ENCODE measurements at regions not wholly inside any gene's neighbourhood (a gene's known extent, or its start where the extent isn't known, plus 50 kb on each side); places are given as distances from the start of the nearest gene placed in this dataset.
"Not testable (repeated sequence)": the region's sequence is repeated elsewhere in the genome, so short reads cannot be mapped to it uniquely, and the experiment has no call there.

DNA sequence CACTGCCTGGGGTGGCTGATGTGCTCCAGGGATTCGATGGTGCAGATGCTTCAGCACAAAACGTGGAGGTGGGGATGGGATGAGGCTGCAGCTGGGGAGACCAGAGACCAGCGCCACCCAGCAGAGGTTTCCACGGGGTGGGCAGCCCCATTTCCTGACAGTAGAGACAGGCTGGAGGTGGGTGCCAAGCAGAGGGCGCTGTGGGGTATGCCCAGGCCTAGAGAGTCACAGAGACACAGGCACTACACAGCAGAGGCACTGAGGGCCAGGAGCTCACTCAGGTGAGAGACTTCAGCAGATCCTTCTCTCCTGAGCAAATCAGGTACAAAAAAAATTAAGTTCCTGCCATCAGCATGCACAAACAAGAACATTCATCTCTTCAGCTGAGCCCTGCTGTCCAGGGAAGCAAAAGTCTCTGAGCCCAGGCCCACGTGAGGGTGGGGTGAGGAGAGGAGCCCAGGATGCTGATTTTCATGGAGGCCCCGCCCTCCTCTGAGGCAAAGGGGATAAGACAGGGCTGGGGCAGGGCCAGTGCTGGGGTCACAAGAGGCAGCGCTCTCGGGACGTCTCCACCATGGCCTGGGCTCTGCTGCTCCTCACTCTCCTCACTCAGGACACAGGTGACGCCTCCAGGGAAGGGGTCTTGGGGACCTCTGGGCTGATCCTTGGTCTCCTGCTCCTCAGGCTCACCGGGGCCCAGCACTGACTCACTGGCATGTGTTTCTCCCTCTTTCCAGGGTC lies 53.1 kb downstream of the GGTLC2 start:
- no peak for DNase-seq

DNA sequence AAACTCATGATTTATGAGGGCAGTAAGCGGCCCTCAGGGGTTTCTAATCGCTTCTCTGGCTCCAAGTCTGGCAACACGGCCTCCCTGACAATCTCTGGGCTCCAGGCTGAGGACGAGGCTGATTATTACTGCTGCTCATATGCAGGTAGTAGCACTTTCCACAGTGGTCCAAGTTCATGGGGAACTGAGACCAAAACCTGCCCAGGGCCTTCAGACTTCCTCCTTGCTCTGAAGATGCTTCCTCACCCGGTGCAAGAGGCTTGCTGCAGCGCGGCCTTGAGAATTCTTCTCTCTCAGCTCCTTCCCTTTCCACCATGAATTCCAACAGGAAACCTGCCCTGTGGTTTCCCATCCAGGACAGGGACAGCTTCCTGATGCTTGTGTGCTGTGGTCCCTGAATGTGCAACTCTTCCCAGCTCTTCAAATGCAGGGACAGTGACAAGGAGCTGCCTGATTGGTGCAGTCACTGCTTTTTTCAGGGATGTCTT lies 53.9 kb downstream of the GGTLC2 start:
- DNase-seq, result no peak

DNA sequence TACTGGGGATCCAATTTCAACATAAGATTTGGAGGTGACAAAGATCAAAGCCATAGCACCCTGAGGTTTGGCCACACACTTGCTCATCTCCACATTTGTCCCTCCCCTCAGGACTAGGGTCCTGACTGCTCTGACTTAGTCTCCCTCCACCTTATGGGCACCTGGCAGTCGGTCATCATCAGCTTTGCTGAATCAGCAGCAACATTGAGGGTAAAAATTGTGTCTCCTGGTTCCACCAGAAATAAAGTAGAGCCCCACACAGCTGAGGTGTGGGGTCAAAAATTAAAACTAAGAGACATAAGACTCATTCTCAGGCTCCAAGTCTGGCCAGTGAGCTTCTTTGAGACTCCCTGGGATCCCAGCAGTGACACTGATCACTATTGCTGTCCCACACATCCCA lies 56.2 kb downstream of the GGTLC2 start:
- DNase-seq, result no peak

DNA sequence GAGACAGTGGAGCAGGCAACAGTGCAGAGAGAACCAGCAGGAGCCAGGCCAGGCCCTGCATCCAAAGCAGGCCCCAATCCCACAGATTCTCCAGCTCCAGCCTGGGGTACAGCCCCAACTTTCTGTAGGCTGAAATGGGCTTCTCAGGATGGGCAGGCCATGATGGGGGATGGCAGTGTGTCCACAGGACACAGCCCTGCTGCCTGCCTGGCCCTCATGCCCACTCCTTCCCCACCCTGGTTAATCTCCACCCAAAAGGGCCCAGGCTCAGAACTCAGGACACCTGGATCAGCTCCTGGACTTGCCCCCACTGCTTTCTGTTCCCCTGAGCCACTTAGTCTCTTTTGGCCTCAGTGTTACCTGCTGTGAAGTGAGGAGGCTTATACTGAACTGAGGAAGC lies 57.1 kb downstream of the GGTLC2 start:
- not testable (repeated sequence) for DNase-seq

DNA sequence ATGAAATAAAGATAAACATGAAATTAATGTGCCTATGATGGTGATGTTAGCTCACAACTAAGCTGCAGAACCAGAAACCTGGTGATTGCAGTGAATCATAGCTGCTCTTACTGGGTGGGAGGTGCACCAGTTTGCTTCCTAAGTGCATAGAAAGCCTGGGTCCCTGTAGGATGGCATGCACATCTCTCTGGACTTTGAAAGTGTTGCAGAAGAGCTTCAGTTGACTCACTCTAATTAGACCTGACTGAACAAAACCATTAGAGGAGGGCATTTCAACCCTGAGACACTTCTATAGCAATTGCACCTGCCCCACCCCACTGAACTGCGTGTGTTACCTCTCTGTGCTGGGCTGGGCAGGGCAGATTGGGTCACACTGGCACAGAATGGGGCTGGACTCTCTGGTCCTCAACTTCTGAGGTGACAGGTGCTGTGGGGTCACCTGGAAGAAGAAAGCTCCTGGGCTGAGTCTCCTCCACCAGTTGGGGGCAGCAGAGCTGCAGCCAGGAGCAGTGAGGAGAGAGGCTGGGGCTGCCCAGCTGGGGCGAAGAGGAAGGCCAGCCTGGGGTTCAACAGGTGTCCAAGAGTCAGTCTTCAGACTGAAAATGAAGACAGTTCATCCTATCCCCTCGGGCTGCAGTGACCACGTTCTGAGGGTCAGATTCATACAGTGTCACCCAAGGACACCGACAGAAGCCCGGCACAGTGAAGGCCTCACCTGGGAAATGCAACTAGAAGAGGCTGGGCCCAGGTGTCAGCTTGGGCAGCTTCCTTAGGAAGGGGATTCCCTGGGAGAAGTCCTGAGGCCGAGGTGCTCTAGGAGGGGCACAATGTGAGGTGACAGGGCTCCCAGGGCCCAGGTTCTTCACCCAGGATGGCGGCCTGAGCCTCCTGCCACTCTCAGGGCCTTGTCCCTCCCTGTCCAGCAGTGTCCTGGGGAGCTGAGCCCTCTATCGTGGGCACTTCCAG lies 58.1 kb downstream of the GGTLC2 start:
- DNase-seq, result peak in 1 of 2 experiments; percentile 10

DNA sequence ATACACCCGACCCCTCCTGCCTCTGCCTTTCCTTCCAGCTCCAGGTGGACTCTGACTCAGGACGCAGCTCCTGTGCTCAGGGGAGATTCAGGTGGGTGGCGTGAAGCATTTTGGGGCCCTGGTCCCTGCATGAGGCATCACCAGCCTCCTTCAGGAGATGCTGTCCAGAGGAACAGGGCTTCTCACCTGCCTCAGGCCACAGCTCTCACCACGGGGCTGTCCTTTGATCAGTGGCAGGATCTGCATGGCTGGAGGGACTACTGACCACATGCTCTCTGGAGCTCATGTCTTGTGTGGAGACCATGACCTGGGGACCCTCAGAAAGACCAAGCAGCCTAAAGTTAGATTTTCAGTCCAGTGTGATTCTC lies 58.8 kb downstream of the GGTLC2 start:
- no peak for DNase-seq

DNA sequence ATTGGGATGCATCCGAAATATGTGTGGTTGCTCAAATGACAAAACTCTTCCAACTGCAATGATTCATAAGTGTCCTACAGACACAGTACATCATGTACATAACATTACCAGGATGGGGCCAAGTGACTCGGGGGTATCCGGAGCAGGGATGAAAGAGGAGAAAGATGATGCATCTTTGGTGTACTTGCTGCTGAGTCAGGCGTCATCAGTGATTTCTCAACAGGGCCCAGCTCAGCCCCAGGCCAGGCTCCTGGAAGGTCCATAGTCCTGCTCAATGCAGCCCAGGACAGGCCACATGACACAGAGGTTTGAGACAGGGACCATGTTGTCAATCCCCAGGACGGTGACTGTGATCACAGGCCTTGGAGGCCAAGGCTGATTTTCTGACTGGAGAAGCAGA lies 59.3 kb downstream of the GGTLC2 start:
- no peak for DNase-seq

DNA sequence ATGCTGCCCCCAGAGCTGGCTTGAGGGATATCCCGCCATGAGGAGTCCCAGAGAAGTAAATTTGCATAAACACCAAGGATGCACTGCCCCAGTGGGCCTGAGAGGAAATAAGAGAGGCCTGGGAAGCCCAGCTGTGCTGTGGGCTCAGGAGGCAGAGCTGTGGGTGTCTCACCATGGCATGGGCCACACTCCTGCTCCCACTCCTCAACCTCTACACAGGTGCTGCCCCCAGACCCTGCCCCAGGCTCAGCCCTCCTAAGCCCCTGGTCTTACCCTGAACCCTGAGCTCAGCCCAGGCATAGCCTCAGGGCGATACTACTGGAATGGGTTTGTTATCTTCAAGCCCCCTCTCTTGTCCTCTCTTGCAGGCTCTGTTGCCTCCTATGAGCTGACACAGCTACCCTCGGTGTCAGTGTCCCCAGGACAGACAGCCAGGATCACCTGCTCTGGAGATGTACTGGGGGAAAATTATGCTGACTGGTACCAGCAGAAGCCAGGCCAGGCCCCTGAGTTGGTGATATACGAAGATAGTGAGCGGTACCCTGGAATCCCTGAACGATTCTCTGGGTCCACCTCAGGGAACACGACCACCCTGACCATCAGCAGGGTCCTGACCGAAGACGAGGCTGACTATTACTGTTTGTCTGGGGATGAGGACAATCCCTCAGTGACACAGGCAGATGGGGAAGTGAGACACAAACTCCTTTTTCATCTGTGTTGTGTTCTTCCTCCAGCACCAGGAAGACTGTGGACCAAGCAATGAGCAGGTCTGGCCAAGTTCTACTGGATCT lies 59.9 kb downstream of the GGTLC2 start:
- no peak for DNase-seq

DNA sequence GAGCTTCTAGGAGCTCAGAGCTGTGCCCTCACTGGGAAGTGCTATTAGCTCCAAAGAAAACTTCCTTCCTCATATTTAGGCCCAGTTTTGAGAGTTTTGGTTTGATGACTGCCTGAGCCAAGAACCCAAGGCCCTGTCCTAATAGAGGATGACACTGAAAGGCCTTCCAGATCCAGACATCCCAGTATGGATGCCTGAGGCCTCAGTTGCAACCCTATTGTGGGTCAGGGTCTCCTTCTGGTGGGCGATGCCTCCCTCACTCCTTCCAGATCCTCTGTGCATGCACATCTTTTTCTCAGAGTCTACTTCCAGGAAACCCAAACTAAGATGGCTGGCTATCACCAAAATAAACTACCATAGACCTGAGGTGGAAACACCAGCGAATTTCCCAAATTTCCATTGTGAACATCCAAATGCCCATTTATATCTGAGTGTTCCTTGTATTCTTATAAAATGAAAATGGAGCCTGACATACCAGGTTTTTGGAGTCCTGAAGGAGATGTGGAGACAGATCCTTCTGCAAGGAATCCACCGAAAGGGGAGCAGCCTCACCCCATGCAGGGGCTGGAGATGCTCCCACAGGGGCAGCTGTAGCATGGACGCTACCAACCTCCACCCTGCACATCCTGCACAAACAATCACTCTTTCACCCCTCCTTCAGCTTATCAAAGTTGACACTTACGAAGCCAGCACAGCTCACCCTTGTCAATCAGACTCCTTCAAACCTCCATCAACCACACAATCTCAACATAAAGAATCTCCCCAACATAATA lies 61.1 kb downstream of the GGTLC2 start:
- no peak for DNase-seq

DNA sequence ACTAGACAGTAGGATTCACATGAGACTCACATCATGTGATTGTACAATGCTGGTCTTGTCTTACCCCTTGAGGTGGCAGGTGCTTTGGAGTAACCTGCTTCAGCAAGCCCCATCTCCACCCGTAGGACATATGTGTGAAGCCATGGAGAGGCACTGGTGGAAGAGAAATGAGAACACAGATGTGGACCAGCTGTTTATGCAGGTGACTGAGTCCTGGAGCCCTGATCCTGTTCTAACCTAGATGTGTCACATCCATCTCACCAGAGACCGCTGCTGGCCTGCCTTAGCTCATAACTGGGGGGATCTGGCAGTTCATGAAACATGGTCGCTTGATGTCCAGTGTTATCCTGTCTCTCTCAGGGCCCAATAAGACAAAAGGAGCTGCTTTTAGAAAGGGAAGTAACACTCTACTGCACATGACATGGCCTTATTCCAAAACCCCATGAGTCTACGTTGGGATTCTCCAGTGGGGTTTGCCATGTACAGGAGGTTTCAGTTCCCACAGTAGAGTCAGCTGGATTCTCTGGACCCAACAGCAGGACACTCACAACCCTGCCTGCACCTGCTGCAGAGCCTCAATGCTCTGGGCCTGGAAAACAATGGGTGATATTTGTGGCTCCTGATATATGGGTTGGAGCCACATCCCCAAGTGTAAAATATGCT lies 62.0 kb downstream of the GGTLC2 start:
- no peak for DNase-seq

DNA sequence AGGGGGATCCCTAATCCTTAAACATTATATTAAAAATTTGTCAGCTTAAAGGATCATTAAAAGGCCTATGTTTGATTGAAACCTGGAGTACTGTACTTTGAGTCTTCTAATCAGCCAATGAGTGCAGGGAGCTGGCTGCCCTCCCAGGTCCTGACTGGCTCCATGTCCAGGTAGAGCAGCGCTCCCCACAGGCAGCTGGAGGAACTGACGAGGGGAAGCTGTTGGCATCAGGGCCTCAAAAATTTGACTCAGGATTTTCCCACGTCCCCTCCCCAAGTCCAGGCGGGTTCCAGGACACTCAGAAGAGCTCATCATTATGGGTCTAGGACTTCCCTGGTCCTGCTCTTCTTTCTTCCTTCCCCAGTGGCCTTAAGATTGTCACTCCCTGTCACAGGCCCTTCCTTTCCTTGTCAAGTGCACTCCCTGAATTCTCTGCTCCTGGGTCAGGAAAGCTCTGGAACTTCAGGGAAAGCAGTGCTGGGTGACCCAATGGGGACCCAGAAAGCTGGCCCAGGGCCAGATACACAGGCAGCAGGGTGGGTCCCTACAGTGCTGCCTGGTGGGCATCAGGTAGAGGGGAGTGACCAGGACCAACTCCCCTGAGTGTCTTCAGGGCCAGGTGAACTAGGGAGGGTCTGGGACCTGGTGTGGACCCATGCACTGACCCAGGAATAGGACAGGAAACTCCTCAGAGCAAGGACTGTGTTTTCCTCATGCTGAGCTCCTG lies 65.5 kb downstream of the GGTLC2 start:
- DNase-seq, result peak in 1 of 2 experiments; percentile 38

DNA sequence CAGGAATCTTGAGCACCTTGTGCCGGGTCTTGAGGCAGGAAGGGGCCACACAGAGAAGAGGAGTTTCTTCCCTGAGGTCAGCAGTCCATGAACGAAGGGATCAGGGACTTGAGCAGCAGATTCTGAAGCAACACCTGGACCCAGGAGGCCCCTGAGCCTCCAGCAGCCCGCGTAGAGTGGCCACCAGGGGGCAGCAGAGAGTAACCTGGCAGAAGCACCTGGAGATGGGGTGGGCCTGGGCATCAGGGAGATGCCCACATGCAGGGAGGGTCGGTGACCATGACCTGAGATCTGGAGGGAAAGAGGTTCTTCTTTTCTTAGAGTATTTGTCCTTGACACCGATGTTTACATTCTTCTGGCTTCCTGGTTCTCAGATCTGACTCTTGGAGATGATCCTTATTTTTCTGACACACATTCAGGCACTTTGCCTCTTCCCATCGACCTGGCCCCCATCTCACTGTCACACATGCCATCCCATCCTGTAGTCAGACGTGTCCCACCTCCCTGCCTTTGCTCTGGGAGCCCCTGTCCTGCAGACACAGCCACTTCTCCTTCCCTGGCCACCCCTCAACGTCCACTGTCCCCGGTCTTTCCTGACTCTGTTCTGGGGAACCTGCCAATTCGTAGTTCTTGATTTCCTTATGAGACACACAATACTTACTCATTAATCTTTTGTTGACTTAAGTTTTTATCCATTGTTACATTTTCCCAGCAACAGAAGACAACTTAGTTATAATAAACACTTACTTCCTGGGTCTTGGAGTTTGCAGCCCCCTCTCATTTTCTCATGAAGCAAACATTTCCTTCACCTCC lies 66.5 kb downstream of the GGTLC2 start:
- peak; percentile 7 to 35 for DNase-seq

DNA sequence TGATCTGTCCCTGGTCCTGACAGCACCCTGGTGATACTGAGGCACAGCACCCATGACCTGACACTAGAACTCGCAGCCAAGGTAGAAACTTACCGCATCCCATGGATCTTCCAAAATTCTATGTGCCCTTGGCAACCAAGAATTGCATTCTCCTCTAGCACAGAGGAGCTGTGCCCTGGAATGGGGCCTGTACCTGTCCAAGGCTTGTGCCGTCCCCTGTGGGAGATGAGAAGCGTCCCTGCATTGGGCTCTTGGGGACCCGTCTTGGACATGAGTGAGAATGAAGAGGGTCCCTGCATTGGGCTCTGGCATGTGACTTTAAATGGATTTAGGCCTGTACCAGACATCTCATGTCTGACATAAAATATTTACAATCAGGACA lies 67.1 kb downstream of the GGTLC2 start:
- DNase-seq, result no peak

DNA sequence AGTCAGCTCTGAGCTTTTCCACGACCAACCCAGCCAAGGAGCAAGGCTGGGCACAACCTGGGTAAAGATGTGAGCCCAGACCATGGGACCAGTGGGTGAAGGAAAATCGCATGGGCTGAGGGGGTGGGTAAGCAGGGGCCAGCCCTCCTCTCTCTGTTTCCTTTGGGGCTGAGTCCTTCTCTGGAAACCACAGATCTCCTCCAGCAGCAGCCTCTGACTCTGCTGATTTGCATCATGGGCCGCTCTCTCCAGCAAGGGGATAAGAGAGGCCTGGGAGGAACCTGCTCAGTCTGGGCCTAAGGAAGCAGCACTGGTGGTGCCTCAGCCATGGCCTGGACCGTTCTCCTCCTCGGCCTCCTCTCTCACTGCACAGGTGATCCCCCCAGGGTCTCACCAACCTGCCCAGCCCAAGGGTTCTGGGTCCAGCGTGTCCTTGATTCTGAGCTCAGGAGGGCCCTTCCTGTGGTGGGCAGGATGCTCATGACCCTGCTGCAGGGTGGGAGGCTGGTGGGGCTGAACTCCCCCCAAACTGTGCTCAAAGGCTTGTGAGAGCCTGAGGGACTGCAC lies 67.8 kb downstream of the GGTLC2 start:
- no peak for DNase-seq

DNA sequence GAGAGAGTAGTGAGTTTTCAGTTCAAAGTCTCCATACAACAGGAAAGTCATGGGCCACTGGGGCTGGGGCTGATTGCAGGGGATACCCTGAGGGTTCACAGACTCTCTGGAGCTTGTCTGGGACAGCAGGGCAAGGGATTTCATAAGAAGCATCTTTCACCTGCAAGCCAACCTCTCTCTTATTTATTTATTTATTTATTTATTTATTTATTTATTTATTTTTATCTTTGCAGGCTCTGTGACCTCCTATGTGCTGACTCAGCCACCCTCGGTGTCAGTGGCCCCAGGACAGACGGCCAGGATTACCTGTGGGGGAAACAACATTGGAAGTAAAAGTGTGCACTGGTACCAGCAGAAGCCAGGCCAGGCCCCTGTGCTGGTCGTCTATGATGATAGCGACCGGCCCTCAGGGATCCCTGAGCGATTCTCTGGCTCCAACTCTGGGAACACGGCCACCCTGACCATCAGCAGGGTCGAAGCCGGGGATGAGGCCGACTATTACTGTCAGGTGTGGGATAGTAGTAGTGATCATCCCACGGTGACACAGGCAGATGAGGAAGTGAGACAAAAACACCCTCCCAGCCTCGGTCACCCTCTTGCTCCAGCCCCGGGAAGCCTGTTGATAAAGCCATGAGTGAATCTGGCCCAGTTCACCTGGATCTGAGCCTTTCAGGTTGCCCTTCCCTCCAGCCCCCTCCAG lies 68.4 kb downstream of the GGTLC2 start:
- DNase-seq, result no peak

DNA sequence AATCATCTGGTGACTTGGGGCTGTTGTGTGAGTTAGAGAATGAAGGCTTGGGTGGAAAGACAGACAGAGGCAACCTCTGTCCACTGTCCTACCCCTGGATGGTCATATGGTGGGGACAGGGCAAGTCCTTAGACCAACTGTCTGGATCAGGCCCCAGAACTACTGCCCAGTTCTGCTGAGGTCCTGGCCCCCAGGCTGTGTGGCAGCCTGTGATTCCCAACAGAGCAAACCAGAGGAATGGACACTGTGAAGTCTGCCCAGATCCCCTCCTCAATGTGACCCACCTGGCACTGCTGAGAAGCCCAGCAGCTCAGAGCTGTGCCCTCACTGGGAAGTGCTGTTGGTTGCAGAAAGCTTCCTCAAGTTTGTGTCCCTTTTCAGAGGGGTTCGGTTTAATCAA lies 69.0 kb downstream of the GGTLC2 start:
- no peak for DNase-seq

DNA sequence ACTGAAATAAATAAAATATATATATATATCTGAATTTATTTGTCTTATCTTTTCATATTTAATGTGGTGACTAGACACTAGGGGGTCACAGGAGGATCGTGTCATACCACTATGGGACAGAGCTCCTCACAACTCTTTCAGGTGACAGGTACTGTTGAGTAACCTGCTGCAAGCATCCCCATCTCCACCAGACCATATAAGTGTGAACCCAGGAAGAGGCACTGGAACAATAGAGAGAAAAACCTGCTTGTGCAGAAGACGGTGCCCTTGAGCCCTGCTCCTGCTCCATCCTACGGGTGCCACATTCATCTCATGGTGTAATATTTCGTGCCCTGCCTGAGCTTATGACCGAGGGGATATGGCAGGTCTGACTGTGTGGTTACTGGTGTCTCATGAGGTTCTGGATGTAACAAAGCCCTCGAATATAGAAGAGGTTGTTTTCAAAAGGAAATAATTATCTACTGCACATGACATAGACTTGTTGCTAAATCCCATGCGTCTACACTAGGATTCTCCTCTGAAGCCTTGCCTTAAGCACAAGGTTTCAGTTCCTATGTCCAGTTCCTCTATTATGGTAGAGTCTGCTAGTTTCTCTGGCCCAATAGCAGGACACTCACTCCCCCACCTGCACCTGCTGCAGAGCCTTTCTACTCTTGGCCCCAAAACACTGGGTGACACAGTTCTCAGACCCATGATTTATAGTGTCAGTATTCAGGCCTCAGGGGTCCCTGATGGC lies 70.4 kb downstream of the GGTLC2 start:
- DNase-seq, result no peak

DNA sequence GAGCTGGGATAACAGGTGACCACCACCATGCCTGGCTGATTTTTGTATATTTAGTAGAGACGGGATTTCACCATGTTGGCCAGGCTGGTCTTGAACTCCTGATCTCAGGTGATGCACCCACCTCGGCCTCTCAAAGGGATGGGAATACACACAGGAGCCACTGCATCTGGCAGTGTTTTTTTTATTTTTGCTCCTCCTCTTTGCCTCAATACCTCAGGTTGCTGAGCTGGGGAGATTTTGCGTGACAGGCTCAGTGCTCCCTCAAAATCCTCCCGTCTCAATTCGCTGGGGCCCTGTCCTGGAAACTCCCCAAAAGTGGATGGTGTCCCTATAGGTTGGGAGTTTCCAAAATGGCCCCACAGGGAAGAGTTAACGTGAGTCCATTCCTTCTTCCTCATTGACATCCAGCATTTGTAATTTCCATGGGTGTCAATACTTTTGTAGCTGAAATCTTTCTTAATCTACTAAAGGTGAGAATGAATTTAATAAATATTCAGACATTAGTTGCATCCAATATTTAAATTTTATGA lies 71.8 kb downstream of the GGTLC2 start:
- DNase-seq, result no peak
